HG03280 (cell line): ENCODE measurements at regions not wholly inside any gene's neighbourhood (a gene's known extent, or its start where the extent isn't known, plus 50 kb on each side); places are given as distances from the start of the nearest gene placed in this dataset.

Experiments used
- ATAC-seq: cut with Tn5 transposase; IDR thresholded peaks from one replicate; pipeline ENCODE4 v1.9.1; 2021; ENCODE audit warnings: mild to moderate bottlenecking, moderate library complexity; ENCODE audit not compliant: unreplicated experiment

- no peak for ATAC-seq
Measured at GRCh38 chr4:185892165-185892564, 80.2 kb upstream of the SORBS2 start.

GRCh38 chr4:185893500-185893899, 81.5 kb upstream of the SORBS2 start:
- no peak for ATAC-seq

- no peak for ATAC-seq
Measured at GRCh38 chr4:185894481-185894880, 82.5 kb upstream of the SORBS2 start.

GRCh38 chr4:185895351-185895750, 83.4 kb upstream of the SORBS2 start:
- ATAC-seq = no peak

GRCh38 chr4:185895866-185896265, 83.9 kb upstream of the SORBS2 start:
- ATAC-seq = no peak

- ATAC-seq = no peak
Measured at GRCh38 chr4:185896817-185897488, 85.0 kb upstream of the SORBS2 start.

GRCh38 chr4:185898413-185898812, 86.4 kb upstream of the SORBS2 start:
- no peak for ATAC-seq

- no peak for ATAC-seq
Measured at GRCh38 chr4:185899833-185900232, 87.8 kb upstream of the SORBS2 start.

GRCh38 chr4:185902654-185903053, 90.7 kb upstream of the SORBS2 start:
- no peak for ATAC-seq

GRCh38 chr4:185903205-185903604, 91.2 kb upstream of the SORBS2 start:
- ATAC-seq = no peak

GRCh38 chr4:185904381-185904780, 92.4 kb upstream of the SORBS2 start:
- no peak for ATAC-seq

GRCh38 chr4:185909972-185910371, 98.0 kb upstream of the SORBS2 start:
- no peak for ATAC-seq

GRCh38 chr4:185911556-185912064, 99.6 kb upstream of the SORBS2 start:
- ATAC-seq = no peak

GRCh38 chr4:185912779-185913178, 100.8 kb upstream of the SORBS2 start:
- no peak for ATAC-seq

GRCh38 chr4:185914583-185915199, 102.7 kb upstream of the SORBS2 start:
- no peak for ATAC-seq

- no peak for ATAC-seq
Measured at GRCh38 chr4:185915271-185915670, 103.3 kb upstream of the SORBS2 start.

GRCh38 chr4:185915817-185916216, 103.8 kb upstream of the SORBS2 start:
- ATAC-seq = no peak

- ATAC-seq = no peak
Measured at GRCh38 chr4:185916231-185916630, 104.2 kb upstream of the SORBS2 start.

GRCh38 chr4:185916683-185917082, 104.7 kb upstream of the SORBS2 start:
- ATAC-seq = no peak

- no peak for ATAC-seq
Measured at GRCh38 chr4:185919107-185919506, 107.1 kb upstream of the SORBS2 start.

GRCh38 chr4:185920171-185920570, 108.2 kb upstream of the SORBS2 start:
- no peak for ATAC-seq

- ATAC-seq = no peak
Measured at GRCh38 chr4:185920691-185921260, 108.8 kb upstream of the SORBS2 start.
